ENCODE measurements at regions not wholly inside any gene's neighbourhood (a gene's known extent, or its start where the extent isn't known, plus 50 kb on each side); places are given as distances from the start of the nearest gene placed in this dataset.

DNA sequence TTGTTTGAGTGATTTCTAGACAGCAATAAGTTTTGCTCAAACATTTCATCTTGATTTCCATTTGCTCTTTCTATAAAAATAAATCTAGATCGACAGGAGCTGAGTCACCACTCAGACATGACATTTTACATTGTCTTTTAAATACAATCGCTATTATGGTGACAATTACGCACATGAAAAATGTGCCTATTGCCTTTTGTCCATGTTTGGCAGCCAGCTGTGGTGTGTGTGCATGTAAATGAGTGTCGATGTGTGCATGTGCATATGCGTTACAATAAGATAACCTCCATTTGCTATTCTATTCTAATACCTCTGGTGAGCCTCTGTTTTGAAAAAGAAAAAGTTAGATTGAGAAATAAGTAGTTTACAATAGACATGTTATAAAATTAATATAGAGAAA, 89.7 kb upstream of the GRM7 start:
- TF ChIP-seq, protein P1, sequence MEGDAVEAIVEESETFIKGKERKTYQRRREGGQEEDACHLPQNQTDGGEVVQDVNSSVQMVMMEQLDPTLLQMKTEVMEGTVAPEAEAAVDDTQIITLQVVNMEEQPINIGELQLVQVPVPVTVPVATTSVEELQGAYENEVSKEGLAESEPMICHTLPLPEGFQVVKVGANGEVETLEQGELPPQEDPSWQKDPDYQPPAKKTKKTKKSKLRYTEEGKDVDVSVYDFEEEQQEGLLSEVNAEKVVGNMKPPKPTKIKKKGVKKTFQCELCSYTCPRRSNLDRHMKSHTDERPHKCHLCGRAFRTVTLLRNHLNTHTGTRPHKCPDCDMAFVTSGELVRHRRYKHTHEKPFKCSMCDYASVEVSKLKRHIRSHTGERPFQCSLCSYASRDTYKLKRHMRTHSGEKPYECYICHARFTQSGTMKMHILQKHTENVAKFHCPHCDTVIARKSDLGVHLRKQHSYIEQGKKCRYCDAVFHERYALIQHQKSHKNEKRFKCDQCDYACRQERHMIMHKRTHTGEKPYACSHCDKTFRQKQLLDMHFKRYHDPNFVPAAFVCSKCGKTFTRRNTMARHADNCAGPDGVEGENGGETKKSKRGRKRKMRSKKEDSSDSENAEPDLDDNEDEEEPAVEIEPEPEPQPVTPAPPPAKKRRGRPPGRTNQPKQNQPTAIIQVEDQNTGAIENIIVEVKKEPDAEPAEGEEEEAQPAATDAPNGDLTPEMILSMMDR (IDR thresholded peaks at IDR 0.05) = no peak
- TF ChIP-seq POLR2A (IDR thresholded peaks at IDR 0.05) = no peak
